Neuronal stem cell (in vitro differentiated cells): ENCODE measurements at regions not wholly inside any gene's neighbourhood (a gene's known extent, or its start where the extent isn't known, plus 50 kb on each side); places are given as distances from the start of the nearest gene placed in this dataset.

Experiments
- DNase-seq: peaks from one replicate; pipeline ENCODE4 v3.0.0-alpha.2; 2013; ENCODE audit warnings: low spot score
- H2AFZ ChIP-seq: one replicate; pipeline ENCODE4 v1.6.1; 2013; ENCODE audit warnings: mild to moderate bottlenecking, low read length, inconsistent platforms
- H2AK5ac ChIP-seq: 2 replicates; pipeline ENCODE4 v1.6.1; 2013; ENCODE audit warnings: low read depth, mild to moderate bottlenecking, inconsistent platforms, low read length, moderate library complexity, mixed read lengths
- H2BK120ac ChIP-seq: 2 replicates; pipeline ENCODE4 v1.6.1; 2013; ENCODE audit warnings: low read depth, mild to moderate bottlenecking, inconsistent platforms, low read length, moderate library complexity, mixed read lengths
- H2BK12ac ChIP-seq: one replicate; pipeline ENCODE4 v1.6.1; 2013; ENCODE audit warnings: low read length, inconsistent platforms
- H2BK15ac ChIP-seq: 2 replicates; pipeline ENCODE4 v1.6.1; 2013; ENCODE audit warnings: mild to moderate bottlenecking, low read length, inconsistent platforms, mixed read lengths
- H2BK5ac ChIP-seq: one replicate; pipeline ENCODE4 v1.6.1; 2013; ENCODE audit warnings: inconsistent platforms, mild to moderate bottlenecking, low read length, moderate library complexity
- H3K14ac ChIP-seq: one replicate; pipeline ENCODE4 v1.6.1; 2013; ENCODE audit warnings: low read length, inconsistent platforms
- H3K18ac ChIP-seq: 2 replicates; pipeline ENCODE4 v1.6.1; 2013; ENCODE audit warnings: low read length, inconsistent platforms
- H3K23ac ChIP-seq: 2 replicates; pipeline ENCODE4 v1.6.1; 2013; ENCODE audit warnings: low read depth, mild to moderate bottlenecking, mixed read lengths, low read length, inconsistent platforms; ENCODE audit not compliant: poor library complexity
- H3K27ac ChIP-seq: replicated peaks from 3 replicates; pipeline ENCODE4 v1.5.1; 2013; ENCODE audit warnings: low read length, inconsistent platforms
- H3K27me3 ChIP-seq, 3 experiments: 2 replicates each; pipeline ENCODE4 v1.6.1; 2013; ENCODE audit warnings: low read length in 3 of 3, mild to moderate bottlenecking in 2 of 3, inconsistent platforms in 1 of 3, low read depth in 1 of 3, mixed read lengths in 1 of 3, moderate library complexity in 1 of 3; ENCODE audit not compliant: control insufficient read depth in 3 of 3, insufficient read depth in 3 of 3
- H3K36me3 ChIP-seq, 2 donors: replicated peaks in 1 of 2; 2 replicates each; pipeline ENCODE4 v1.6.1; 2013; ENCODE audit warnings: low read length in 2 of 2; ENCODE audit not compliant: control insufficient read depth in 2 of 2, insufficient read depth in 2 of 2
- H3K4ac ChIP-seq: 2 replicates; pipeline ENCODE4 v1.6.1; 2013; ENCODE audit warnings: inconsistent platforms, mild to moderate bottlenecking, low read length, moderate library complexity
- H3K4me1 ChIP-seq, 2 donors: 1 replicate in 1 of 2; 2 replicates in 1 of 2; pipeline ENCODE4 v1.6.1; 2013; ENCODE audit warnings: low read length in 2 of 2, low read depth in 1 of 2; ENCODE audit not compliant: control insufficient read depth in 2 of 2, insufficient read depth in 1 of 2
- H3K4me2 ChIP-seq: one replicate; pipeline ENCODE4 v1.6.1; 2013; ENCODE audit warnings: mild to moderate bottlenecking, low read length, inconsistent platforms; ENCODE audit not compliant: insufficient read depth, poor library complexity, severe bottlenecking
- H3K4me3 ChIP-seq, 2 donors: 2 replicates each; pipeline ENCODE4 v1.5.1; 2013; ENCODE audit warnings: low read length in 2 of 2, mild to moderate bottlenecking in 2 of 2, inconsistent platforms in 1 of 2, moderate library complexity in 1 of 2
- H3K79me1 ChIP-seq: one replicate; pipeline ENCODE4 v1.6.1; 2013; ENCODE audit warnings: low read depth, mild to moderate bottlenecking, inconsistent platforms, low read length, moderate library complexity
- H3K9ac ChIP-seq: one replicate; pipeline ENCODE4 v1.6.1; 2013; ENCODE audit warnings: mild to moderate bottlenecking, low read depth, low read length, inconsistent platforms; ENCODE audit not compliant: poor library complexity
- H3K9me3 ChIP-seq, 2 donors: replicated peaks in 1 of 2; 2 replicates each; pipeline versions ENCODE3 to v1.6.1; 2013; ENCODE audit warnings: low read length in 2 of 2, mild to moderate bottlenecking in 2 of 2, inconsistent platforms in 1 of 2, low read depth in 1 of 2, mixed read lengths in 1 of 2, moderate library complexity in 1 of 2; ENCODE audit not compliant: control insufficient read depth in 2 of 2, insufficient read depth in 1 of 2
- H4K8ac ChIP-seq: one replicate; pipeline ENCODE4 v1.6.1; 2013; ENCODE audit warnings: low read depth, mild to moderate bottlenecking, inconsistent platforms, low read length, moderate library complexity
- H4K91ac ChIP-seq: one replicate; pipeline ENCODE4 v1.6.1; 2013; ENCODE audit warnings: low read length, low read depth, mild to moderate bottlenecking, inconsistent platforms; ENCODE audit not compliant: poor library complexity
- WGBS, 2 donors: extraction: QIAGEN DNeasy Blood & Tissue Kit; methylation state at CpG; one replicate each; pipeline ENCODE4 v1.1.7; 2013; ENCODE audit warnings: missing lambda C conversion rate in 2 of 2, mixed read lengths in 1 of 2; ENCODE audit not compliant: insufficient read length in 2 of 2, insufficient replicate concordance in 1 of 2; ENCODE audit errors: extremely low coverage in 2 of 2; 5-methylcytosine and 5-hydroxymethylcytosine counted together

GRCh38 chr5:153357493-153358112 lies 132.9 kb upstream of the GRIA1 start:
- Histone ChIP-seq H3K79me1 (no peaks in the 10 kb centered on the region), H3K27ac (no peak overlapping the region), H3K23ac (no peak overlapping the region), H3K18ac (no peak overlapping the region), H2BK5ac (no peak overlapping the region), H2BK15ac (no peak overlapping the region), H3K4ac (no peak overlapping the region), H3K4me2 (no peak overlapping the region), H4K91ac (no peak overlapping the region), H3K4me3 (no peak overlapping the region), H2BK12ac (no peak overlapping the region), H3K9ac (no peak overlapping the region), H3K14ac (no peak overlapping the region), H3K36me3 (no peaks in the 10 kb centered on the region), H3K27me3 (no peaks in the 10 kb centered on the region), H3K4me1 (no peaks in the 10 kb centered on the region), H2AK5ac (no peak overlapping the region), H2BK120ac (no peak overlapping the region), H4K8ac (no peak overlapping the region), H3K9me3 (no peaks in the 10 kb centered on the region), H2AFZ (no peak overlapping the region)
- WGBS, 2 donors, result no CpG with 5 or more reads among the region's 3 CpGs
- no peak for DNase-seq

DNA sequence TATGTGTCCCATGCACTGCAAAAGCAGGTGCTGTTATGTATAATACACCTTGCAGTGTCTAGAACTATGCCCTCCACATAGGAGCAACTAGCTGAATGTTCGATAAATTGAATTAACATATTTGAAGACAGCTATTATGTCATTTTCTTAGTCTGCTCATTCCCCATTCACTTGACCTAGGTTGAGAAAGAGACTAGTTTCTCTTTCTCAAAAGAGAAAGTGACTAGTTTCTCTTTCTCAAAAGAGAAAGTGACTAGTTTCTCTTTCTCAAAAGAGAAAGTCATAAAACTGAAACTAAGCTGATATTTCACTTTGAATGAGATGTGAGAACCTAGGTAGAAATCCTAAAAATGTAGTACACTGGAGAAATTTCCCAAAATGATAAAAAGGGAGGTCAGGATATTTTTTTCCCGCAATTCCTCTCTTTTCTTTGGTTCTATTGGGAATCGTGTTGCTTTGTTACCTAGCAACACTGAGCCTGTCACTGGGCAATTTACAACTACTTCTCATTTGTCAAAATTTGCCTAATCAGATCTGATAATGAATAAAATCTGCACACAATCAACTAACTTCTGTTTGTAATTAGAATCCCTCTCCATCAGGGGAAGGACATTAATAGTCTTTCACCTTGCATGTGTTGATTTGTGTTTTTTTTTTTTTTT lies 132.0 kb upstream of the GRIA1 start:
- Histone ChIP-seq H3K36me3 (no peaks in the 10 kb centered on the region), H2BK12ac (no peak overlapping the region), H3K9ac (no peak overlapping the region), H2AK5ac (no peak overlapping the region), H3K79me1 (no peaks in the 10 kb centered on the region), H3K4ac (no peak overlapping the region), H3K27ac (no peak overlapping the region), H3K27me3 (no peaks in the 10 kb centered on the region), H2BK15ac (no peak overlapping the region), H3K4me1 (no peaks in the 10 kb centered on the region), H3K18ac (no peak overlapping the region), H2BK5ac (no peak overlapping the region), H4K8ac (no peak overlapping the region), H3K9me3 (no peaks in the 10 kb centered on the region), H2AFZ (no peak overlapping the region), H3K14ac (no peak overlapping the region), H2BK120ac (no peak overlapping the region), H3K23ac (no peak overlapping the region), H3K4me2 (no peak overlapping the region), H4K91ac (no peak overlapping the region), H3K4me3 (no peak overlapping the region)
- DNase-seq, result no peak
- WGBS, 2 donors, result no CpG with 5 or more reads among the region's 3 CpGs

- Histone ChIP-seq H2BK15ac (no peak overlapping the region), H2BK12ac (no peak overlapping the region), H2BK120ac (no peak overlapping the region), H3K4me3 (no peak overlapping the region), H3K27ac (no peak overlapping the region), H2BK5ac (no peak overlapping the region), H2AK5ac (no peak overlapping the region), H3K14ac (no peak overlapping the region), H3K23ac (no peak overlapping the region), H2AFZ (no peak overlapping the region), H3K27me3 (no peaks in the 10 kb centered on the region), H3K4me1 (no peaks in the 10 kb centered on the region), H3K36me3 (no peaks in the 10 kb centered on the region), H3K79me1 (no peaks in the 10 kb centered on the region), H3K4ac (no peak overlapping the region), H3K9me3 (no peaks in the 10 kb centered on the region), H3K4me2 (no peak overlapping the region), H4K8ac (no peak overlapping the region), H3K9ac (no peak overlapping the region), H4K91ac (no peak overlapping the region), H3K18ac (no peak overlapping the region)
- no CpG with 5 or more reads among the region's 1 CpG for WGBS, 2 donors
- no peak for DNase-seq
Measured at GRCh38 chr5:153360860-153361259, 129.6 kb upstream of the GRIA1 start.

DNA sequence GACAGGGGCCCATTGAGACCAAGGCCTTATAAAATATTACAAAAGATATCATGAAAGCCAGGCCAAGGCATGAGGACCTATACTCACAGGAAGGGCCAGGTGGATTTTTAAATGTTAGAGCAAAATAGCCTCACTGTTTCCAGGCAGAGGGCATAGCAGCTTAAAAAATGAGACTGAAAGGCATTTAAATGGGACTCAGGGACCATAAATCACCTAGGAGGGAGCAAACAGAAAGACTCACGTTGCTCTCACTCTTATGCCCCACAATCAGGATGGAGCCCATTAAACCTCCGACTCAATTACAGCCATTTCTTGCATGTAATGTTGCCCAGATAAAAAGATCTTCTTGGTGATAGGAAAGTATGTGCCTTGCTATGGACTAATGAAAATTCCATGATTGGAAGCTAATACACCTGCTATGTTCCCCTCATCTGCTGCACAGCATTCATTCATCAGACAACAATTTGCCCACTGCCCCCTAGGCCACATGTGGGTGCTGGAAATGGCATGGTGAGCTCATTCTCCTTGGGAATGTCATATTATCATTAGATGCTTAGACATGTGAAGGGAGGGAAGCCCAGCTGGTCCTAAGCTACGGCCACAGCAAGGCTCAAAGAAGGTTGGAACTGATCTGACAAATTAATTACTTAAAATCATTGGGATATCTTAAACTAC lies 128.6 kb upstream of the GRIA1 start:
- no peak overlapping the region for H2BK5ac ChIP-seq
- H3K9ac ChIP-seq, result no peak overlapping the region
- no peaks in the 10 kb centered on the region for H3K9me3 ChIP-seq
- no peak for DNase-seq
- H2BK120ac ChIP-seq, result no peak overlapping the region
- H4K91ac ChIP-seq, result no peak overlapping the region
- WGBS, 2 donors, result no CpG with 5 or more reads among the region's 3 CpGs
- H3K4me3 ChIP-seq, result no peak overlapping the region
- no peak overlapping the region for H2BK12ac ChIP-seq
- no peak overlapping the region for H2BK15ac ChIP-seq
- H2AFZ ChIP-seq, result no peak overlapping the region
- H3K14ac ChIP-seq, result no peak overlapping the region
- no peaks in the 10 kb centered on the region for H3K4me1 ChIP-seq
- no peaks in the 10 kb centered on the region for H3K36me3 ChIP-seq
- no peaks in the 10 kb centered on the region for H3K79me1 ChIP-seq
- no peaks in the 10 kb centered on the region for H3K27me3 ChIP-seq
- H3K18ac ChIP-seq, result no peak overlapping the region
- no peak overlapping the region for H2AK5ac ChIP-seq
- no peak overlapping the region for H3K23ac ChIP-seq
- no peak overlapping the region for H3K4me2 ChIP-seq
- no peak overlapping the region for H3K4ac ChIP-seq
- H3K27ac ChIP-seq, result no peak overlapping the region
- no peak overlapping the region for H4K8ac ChIP-seq
